ENCODE measurements at regions not wholly inside any gene's neighbourhood (a gene's known extent, or its start where the extent isn't known, plus 50 kb on each side); places are given as distances from the start of the nearest gene placed in this dataset.

DNA sequence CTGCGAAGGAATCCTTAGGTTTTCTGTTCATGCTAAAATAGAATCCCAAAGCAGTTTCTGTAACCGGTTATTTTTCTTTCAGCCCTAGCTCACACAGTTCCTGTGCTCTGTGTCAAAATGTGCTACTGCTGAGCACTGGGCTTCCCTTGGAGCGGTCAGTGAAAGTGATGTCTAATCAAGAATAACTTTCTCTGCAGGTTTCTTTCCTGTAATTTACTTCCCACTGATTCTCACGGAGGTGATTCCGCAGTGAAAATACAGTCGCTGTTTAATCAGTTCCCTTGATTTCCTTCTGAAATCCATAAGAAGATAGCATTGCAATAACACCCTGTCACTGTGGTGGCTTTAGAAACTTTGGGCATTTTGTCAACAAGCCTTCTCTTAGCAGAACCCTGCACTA lies 112.0 kb upstream of the ISL1 start:
- POLR2A ChIA-PET, result no interaction called here
- intact Hi-C loops (cut with DNase I, micrococcal nuclease), result no loop called here

GRCh38 chr5:51273021-51273420 lies 110.2 kb upstream of the ISL1 start:
- Mint-ChIP-seq H3K4me3 (no peak overlapping the region), H3K27ac (no peak overlapping the region), H3K27me3 (no peaks in the 10 kb centered on the region), H3K4me1 (ENCODE audit: low read depth) (no peaks in the 10 kb centered on the region), H3K36me3 (ENCODE audit: low read depth) (no peaks in the 10 kb centered on the region), H3K9me3 (peaks cover 2% of the 10 kb centered on the region)
- Histone ChIP-seq H3K27ac (ENCODE audit: low read depth in 1 of 2, low read length in 2 of 2) (no peak overlapping the region), H3K9me3 (ENCODE audit: control insufficient read depth in 1 of 2, insufficient read depth in 1 of 2, low read length in 2 of 2) (peaks cover 0 to 8% of the 10 kb centered on the region in 2 experiments), H3K4me1 (ENCODE audit: insufficient read depth, low read length) (no peaks in the 10 kb centered on the region), H3K36me3 (ENCODE audit: insufficient read depth, low read length) (no peaks in the 10 kb centered on the region), H3K4me3 (ENCODE audit: low read length) (no peak overlapping the region), H3K27me3 (ENCODE audit: control insufficient read depth in 1 of 2, insufficient read depth in 2 of 2, low read length in 2 of 2) (no peaks in the 10 kb centered on the region)
- CTCF ChIA-PET, result no interaction called here
- POLR2A ChIA-PET, result no interaction called here
- DNase-seq (no peak), ATAC-seq (ENCODE audit: poor library complexity) (no peak)
- intact Hi-C loops (cut with DNase I, micrococcal nuclease), result no loop called here
- no peak for TF ChIP-seq CTCF (IDR thresholded peaks at IDR 0.05)

More for the DNA sequence above, 112.0 kb upstream of the ISL1 start:
- TF ChIP-seq CTCF (IDR thresholded peaks at IDR 0.05), result no peak
- Mint-ChIP-seq H3K9me3 (peaks cover 2% of the 10 kb centered on the region), H3K27ac (no peak overlapping the region), H3K4me3 (no peak overlapping the region), H3K36me3 (ENCODE audit: low read depth) (no peaks in the 10 kb centered on the region), H3K4me1 (ENCODE audit: low read depth) (no peaks in the 10 kb centered on the region), H3K27me3 (no peaks in the 10 kb centered on the region)
- no peak overlapping the region for H3K27ac ChIP-seq (ENCODE audit: low read depth in 1 of 2, low read length in 2 of 2)
- no peaks in the 10 kb centered on the region for H3K4me1 ChIP-seq (ENCODE audit: insufficient read depth, low read length)
- no peak for DNase-seq
- H3K4me3 ChIP-seq (ENCODE audit: low read length), result no peak overlapping the region
- CTCF ChIA-PET, result no interaction called here
- H3K36me3 ChIP-seq (ENCODE audit: insufficient read depth, low read length), result no peaks in the 10 kb centered on the region
- H3K9me3 ChIP-seq (ENCODE audit: control insufficient read depth in 1 of 2, insufficient read depth in 1 of 2, low read length in 2 of 2), result peaks cover 0 to 3% of the 10 kb centered on the region in 2 experiments
- H3K27me3 ChIP-seq (ENCODE audit: control insufficient read depth in 1 of 2, insufficient read depth in 2 of 2, low read length in 2 of 2), result no peaks in the 10 kb centered on the region
- ATAC-seq (ENCODE audit: poor library complexity), result no peak

DNA sequence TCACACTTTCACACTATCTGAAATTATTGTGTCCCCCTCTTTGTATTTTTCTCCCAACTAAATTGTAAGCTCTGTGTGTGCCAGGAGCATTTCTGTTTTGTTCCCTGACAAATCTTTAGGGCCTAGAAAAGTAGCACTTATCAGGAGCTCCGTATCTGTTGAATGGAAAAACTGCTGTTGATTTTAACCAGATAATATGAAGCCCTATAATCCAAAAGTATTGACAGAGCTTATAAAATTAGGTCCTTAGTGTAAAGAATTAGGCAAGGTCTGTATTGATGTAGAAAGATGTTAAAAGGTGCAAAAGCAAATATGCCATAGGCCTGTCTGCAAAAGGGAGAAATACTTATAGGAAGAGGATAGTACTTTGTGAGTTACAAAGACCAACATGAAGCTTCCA lies 109.4 kb upstream of the ISL1 start:
- DNase-seq (no peak), ATAC-seq (ENCODE audit: poor library complexity) (no peak)
- Mint-ChIP-seq H3K4me3 (no peak overlapping the region), H3K27me3 (no peaks in the 10 kb centered on the region), H3K4me1 (ENCODE audit: low read depth) (no peaks in the 10 kb centered on the region), H3K9me3 (peaks cover 2% of the 10 kb centered on the region), H3K36me3 (ENCODE audit: low read depth) (no peaks in the 10 kb centered on the region), H3K27ac (no peak overlapping the region)
- intact Hi-C loops (cut with DNase I, micrococcal nuclease), result no loop called here
- ChIA-PET CTCF (no interaction called here), POLR2A (no interaction called here)
- Histone ChIP-seq H3K9me3 (ENCODE audit: control insufficient read depth in 1 of 2, insufficient read depth in 1 of 2, low read length in 2 of 2) (peaks cover 0 to 8% of the 10 kb centered on the region in 2 experiments), H3K27me3 (ENCODE audit: control insufficient read depth in 1 of 2, insufficient read depth in 2 of 2, low read length in 2 of 2) (no peaks in the 10 kb centered on the region), H3K4me1 (ENCODE audit: insufficient read depth, low read length) (no peaks in the 10 kb centered on the region), H3K27ac (ENCODE audit: low read depth in 1 of 2, low read length in 2 of 2) (no peak overlapping the region), H3K36me3 (ENCODE audit: insufficient read depth, low read length) (no peaks in the 10 kb centered on the region), H3K4me3 (ENCODE audit: low read length) (no peak overlapping the region)
- no peak for TF ChIP-seq CTCF (IDR thresholded peaks at IDR 0.05)
